HEK293 (cell line): ENCODE measurements at regions not wholly inside any gene's neighbourhood (a gene's known extent, or its start where the extent isn't known, plus 50 kb on each side); places are given as distances from the start of the nearest gene placed in this dataset.
"Not testable (repeated sequence)": the region's sequence is repeated elsewhere in the genome, so short reads cannot be mapped to it uniquely, and the experiment has no call there.

Source experiments
- CTCF ChIP-seq: fragments of 450-650 bp; formaldehyde crosslinking; IDR thresholded peaks from 2 replicates; pipeline ENCODE4 v1.5.1; 2016; ENCODE audit warnings: missing biosample characterization, missing genetic modification characterization
- PRDM10 ChIP-seq: fragments of 450-650 bp; formaldehyde crosslinking; IDR thresholded peaks from 2 replicates; pipeline ENCODE4 v1.5.1; 2016; ENCODE audit warnings: missing biosample characterization, missing genetic modification characterization
- SALL2 ChIP-seq: fragments of 450-650 bp; formaldehyde crosslinking; IDR thresholded peaks from 2 replicates; pipeline ENCODE4 v1.5.0; 2017; ENCODE audit warnings: missing biosample characterization, mild to moderate bottlenecking, missing genetic modification characterization, borderline replicate concordance
- SP2 ChIP-seq: fragments of 450-650 bp; formaldehyde crosslinking; IDR thresholded peaks from 2 replicates; pipeline ENCODE4 v1.5.1; 2016; ENCODE audit warnings: missing biosample characterization, missing genetic modification characterization
- ZBTB49 ChIP-seq: fragments of 450-650 bp; formaldehyde crosslinking; IDR thresholded peaks from 2 replicates; pipeline ENCODE4 v1.5.1; 2016; ENCODE audit warnings: missing biosample characterization, missing genetic modification characterization, low read depth
- ZNF16 ChIP-seq: fragments of 450-650 bp; formaldehyde crosslinking; IDR thresholded peaks from 2 replicates; pipeline ENCODE4 v1.5.1; 2016; ENCODE audit warnings: low read depth, missing biosample characterization, missing genetic modification characterization
- ZNF239 ChIP-seq: fragments of 450-650 bp; formaldehyde crosslinking; IDR thresholded peaks from 2 replicates; pipeline ENCODE4 v1.5.1; 2016; ENCODE audit warnings: missing biosample characterization, missing genetic modification characterization
- ZNF280C ChIP-seq: fragments of 450-650 bp; formaldehyde crosslinking; IDR thresholded peaks from 2 replicates; pipeline ENCODE4 v1.5.1; 2016; ENCODE audit warnings: missing biosample characterization, missing genetic modification characterization
- ZNF670 ChIP-seq: fragments of 450-650 bp; formaldehyde crosslinking; IDR thresholded peaks from 2 replicates; pipeline ENCODE4 v1.5.1; 2016; ENCODE audit warnings: missing biosample characterization, missing genetic modification characterization, low read depth
- ZNF76 ChIP-seq: fragments of 450-650 bp; formaldehyde crosslinking; IDR thresholded peaks from 2 replicates; pipeline ENCODE4; 2016; ENCODE audit warnings: low read depth, missing biosample characterization, missing genetic modification characterization, borderline replicate concordance

- not testable (repeated sequence) for TF ChIP-seq SP2; CTCF (tag by site-specific recombination); PRDM10 (tag by site-specific recombination); ZNF16 (tag by site-specific recombination); ZBTB49; ZNF670; ZNF76 (tag by site-specific recombination); ZNF280C (tag by site-specific recombination); SALL2 (tag by site-specific recombination); ZNF239 (tag by site-specific recombination)
Observed at GRCh38 chr1:148210166-148210565, 58.1 kb upstream of the NBPF11 start.
